ENCODE measurements at regions not wholly inside any gene's neighbourhood (a gene's known extent, or its start where the extent isn't known, plus 50 kb on each side); places are given as distances from the start of the nearest gene placed in this dataset.

DNA sequence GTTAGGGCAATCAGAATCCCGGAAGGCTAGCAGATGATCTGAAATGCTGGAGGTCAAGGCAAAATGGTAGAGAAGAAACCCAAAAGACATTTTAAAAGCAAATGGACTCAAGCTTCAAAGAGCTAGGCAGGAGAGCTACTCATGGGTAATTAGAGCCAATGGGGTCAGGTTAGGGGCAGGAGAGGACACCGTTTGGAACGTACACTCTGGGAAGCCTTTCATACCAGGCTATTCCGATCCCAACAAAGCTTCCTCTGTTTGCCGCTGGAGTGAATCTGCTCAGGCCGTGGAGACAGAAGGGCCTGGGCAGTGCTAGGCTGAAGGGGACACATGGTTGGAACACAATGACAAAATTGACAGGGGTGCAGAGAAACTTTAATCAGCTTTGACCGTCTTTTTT, 346.6 kb downstream of the RPS6KC1 start:
- TF ChIP-seq, protein P1, sequence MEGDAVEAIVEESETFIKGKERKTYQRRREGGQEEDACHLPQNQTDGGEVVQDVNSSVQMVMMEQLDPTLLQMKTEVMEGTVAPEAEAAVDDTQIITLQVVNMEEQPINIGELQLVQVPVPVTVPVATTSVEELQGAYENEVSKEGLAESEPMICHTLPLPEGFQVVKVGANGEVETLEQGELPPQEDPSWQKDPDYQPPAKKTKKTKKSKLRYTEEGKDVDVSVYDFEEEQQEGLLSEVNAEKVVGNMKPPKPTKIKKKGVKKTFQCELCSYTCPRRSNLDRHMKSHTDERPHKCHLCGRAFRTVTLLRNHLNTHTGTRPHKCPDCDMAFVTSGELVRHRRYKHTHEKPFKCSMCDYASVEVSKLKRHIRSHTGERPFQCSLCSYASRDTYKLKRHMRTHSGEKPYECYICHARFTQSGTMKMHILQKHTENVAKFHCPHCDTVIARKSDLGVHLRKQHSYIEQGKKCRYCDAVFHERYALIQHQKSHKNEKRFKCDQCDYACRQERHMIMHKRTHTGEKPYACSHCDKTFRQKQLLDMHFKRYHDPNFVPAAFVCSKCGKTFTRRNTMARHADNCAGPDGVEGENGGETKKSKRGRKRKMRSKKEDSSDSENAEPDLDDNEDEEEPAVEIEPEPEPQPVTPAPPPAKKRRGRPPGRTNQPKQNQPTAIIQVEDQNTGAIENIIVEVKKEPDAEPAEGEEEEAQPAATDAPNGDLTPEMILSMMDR (IDR thresholded peaks at IDR 0.05), result no peak
- no peak for TF ChIP-seq POLR2AphosphoS5 (IDR thresholded peaks at IDR 0.05; ENCODE audit: low read depth, low read length)
- TF ChIP-seq TCF7L2 (IDR thresholded peaks at IDR 0.05; ENCODE audit: low read depth, low read length), result no peak

All from Panc1 (cell line).